Lower leg skin (tissue), 3 donors: ENCODE measurements at regions not wholly inside any gene's neighbourhood (a gene's known extent, or its start where the extent isn't known, plus 50 kb on each side); places are given as distances from the start of the nearest gene placed in this dataset.

ENCODE experiments used
- CTCF ChIP-seq, 3 donors: fragments of 450-650 bp; IDR thresholded peaks; one replicate each; pipeline ENCODE4 v1.5.1; 2016; ENCODE audit warnings: antibody characterized with exemption in 3 of 3, mild to moderate bottlenecking in 3 of 3, moderate library complexity in 2 of 3
- POLR2A ChIP-seq, 2 donors: fragments of 450-650 bp; IDR thresholded peaks; one replicate each; pipeline ENCODE4 v1.6.1; 2016 to 2017; ENCODE audit warnings: antibody characterized with exemption in 2 of 2, mild to moderate bottlenecking in 1 of 2, moderate library complexity in 1 of 2

DNA sequence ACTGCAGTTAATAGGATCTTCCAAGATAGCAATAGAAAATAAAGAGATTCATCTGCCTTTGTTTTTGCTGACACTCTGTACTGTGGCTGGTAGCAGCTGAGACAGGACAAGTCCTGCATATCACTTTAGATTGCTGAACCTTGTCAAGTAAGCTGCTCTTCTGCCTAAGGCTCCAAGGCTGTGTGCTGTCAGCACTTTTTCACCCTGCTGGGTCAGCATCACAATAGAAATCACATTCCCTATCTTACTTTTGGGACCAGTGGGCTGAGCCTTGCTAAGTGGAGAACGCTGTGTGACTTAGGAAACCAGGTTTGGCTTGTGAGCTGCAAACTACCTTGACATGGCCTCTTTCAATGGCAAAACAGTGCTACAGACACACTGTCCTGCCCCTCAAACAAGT, 263.9 kb downstream of the FRK start:
- TF ChIP-seq CTCF (IDR thresholded peaks at IDR 0.05) (no peak), POLR2A (IDR thresholded peaks at IDR 0.05) (no peak)
